ENCODE measurements at regions not wholly inside any gene's neighbourhood (a gene's known extent, or its start where the extent isn't known, plus 50 kb on each side); places are given as distances from the start of the nearest gene placed in this dataset.
"Not testable (repeated sequence)": the region's sequence is repeated elsewhere in the genome, so short reads cannot be mapped to it uniquely, and the experiment has no call there.

DNA sequence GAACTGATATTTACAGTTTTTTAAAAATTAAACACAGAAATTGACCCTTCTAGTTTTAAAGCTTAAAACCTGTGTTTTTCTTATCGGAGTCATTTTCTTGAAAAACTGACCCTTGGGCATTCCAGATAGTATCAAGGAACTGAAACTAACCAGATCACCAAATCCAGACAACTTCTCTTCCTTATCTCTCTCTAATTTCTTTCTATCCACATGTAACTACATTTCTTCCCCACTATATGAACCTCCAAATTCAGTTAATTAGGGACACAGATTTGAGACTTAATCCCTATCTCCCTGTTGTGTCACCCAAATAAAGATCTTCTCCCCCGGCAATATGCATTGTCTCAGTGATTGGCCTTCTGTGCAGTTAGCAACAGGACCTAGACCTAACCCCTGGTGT, 1643.0 kb upstream of the CDH6 start:
- DNase-seq, result no peak

DNA sequence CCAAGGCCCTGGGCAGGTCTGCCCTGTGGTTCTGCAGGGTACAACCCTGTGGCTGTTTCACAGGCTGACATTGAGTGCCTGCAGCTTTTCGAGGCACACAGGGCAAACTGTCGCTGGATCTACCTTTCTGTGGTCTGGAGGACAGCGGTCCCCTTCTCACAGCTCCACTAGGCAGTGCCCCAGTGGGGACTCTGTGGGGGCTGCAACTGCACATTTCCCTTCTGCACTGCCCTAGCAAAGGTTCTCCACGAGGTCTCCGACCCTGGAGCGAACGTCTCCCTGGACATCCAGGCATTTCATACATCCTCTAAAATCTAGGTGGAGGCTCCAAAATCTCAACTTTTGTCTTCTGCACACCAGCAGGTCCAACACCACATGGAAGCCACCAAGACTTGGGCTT, 1645.2 kb upstream of the CDH6 start:
- no peak for DNase-seq

DNA sequence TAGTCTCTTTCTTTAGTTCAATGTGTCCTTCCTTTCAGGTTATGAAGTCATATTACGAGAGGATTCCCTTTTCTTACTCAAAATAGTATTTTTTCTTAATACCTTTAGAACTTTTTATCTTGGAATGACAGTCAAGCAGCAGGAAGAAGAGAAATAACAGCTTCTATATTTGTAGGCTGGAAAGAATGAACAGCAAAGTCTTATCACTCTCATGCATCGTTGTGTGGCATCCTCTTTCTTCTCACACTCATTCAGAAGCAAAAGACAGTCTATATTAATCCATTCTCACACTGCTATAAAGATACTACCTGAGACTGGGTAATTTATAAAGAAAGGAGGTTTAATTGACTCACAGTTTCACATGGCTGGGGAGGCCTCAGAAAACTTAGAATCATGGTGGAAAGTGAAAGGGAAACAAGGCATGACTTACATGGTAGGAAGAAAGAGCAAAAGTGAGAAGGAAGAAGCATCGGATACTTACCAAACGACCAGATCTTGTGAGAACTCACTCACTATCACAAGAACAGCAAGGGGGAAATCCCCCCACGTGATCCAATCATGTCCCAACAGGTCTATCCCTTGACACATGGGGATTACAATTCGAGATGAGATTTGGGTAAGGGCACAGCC, 1646.1 kb upstream of the CDH6 start:
- DNase-seq, result no peak

- DNase-seq, result no peak
These were observed 1650.0 kb upstream of the CDH6 start for GRCh38 chr5:29543501-29543900.

DNA sequence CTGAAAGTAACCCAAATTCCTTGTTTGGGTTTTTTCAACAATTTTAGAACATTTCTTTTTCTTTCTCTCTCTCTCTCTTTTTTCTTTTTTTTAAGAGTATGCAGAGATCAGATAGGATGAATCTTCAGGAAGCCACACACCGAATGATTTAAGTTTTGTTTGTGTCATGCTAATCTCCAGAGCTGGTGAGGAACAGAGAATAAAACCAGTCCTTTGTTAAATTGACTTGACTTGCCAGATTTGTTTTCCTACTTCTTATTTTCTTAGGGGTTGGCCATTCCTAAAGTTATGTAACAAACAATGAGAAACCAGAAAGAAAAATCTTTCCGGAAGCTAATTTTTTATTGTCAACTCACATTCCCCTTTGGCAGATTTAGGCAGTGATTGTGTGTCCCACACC, 1669.3 kb upstream of the CDH6 start:
- DNase-seq, result no peak

DNA sequence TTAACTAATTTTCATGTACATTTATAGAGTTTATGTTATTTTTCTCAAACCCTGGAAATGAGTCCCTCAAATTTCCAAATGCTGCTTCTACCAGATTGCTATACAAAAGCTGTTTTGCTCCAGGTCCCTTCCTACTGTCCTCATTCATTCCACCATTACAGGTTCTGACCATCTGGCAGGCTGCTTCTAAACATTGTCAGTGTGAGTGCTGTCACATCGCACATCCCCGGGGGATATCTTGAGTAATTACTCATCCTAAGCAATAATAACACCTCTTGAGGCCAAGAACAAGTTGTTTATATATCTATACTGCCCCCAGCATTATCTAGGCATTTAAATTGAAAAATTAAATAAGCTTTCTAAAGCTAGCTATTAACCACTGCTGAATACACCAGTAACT, 1675.3 kb upstream of the CDH6 start:
- DNase-seq, result no peak

DNA sequence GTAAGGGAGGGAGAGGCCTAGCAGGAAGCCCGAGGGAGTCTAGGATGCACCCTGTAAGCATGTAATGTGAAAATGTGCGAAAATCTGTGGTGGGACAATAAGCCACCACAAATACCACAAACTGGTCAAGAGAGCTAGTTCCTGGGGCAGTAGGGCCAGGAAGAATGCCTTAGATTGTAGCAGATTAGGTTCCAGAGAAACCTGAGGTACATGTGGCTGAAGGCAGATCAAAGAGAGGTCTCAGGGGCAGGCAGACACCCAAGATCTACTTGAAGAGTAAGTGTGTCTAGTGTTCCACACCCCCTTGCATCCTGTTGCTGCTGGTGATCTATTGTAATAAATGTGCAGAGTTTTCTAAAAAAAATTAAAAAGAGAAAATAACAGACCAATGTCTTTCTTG, 1677.3 kb upstream of the CDH6 start:
- DNase-seq, result no peak

- DNase-seq, result no peak
These were observed 1685.4 kb upstream of the CDH6 start for GRCh38 chr5:29508131-29508530.

DNA sequence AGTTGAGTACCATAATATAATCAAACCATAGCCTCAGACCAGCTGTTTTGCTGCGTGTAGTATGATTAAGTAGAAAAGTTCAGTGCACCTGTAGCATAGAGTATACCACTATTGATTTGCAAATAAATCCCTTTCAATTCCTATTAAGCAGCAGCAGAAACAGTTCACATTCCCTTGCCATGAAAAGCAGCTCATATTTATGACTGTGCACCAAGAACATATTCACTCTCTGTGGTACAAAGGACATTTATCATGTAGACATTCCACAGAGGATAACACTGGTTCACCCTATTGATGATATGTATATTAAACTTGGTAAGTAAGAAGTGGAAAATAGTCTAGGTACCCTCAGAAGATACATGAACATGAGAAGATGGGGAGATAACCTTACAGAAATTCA, 1689.1 kb upstream of the CDH6 start:
- no peak for DNase-seq

GRCh38 chr5:29498860-29499259, 1694.6 kb upstream of the CDH6 start:
- no peak for DNase-seq

DNA sequence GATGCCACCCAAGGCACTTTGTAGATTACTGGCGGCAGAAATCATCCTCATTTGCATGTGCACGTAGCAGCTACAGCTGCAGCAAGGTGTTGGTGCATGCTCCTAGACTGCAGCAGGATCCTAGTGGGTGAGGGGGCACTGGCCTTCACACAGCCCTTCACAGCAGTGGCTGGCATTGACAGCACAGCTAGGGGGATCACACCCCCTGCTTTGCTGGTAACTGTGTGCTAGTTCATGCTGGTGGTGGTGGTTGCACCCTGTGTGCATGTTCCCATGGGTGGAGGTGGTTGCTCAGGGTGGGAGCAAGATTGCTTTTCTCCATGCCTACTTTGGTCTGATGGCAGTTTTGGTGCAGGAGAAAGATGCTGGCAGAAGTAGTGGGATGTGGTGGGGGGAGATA, 1695.1 kb upstream of the CDH6 start:
- no peak for DNase-seq

GRCh38 chr5:29485333-29485732, 1708.2 kb upstream of the CDH6 start:
- no peak for DNase-seq

DNA sequence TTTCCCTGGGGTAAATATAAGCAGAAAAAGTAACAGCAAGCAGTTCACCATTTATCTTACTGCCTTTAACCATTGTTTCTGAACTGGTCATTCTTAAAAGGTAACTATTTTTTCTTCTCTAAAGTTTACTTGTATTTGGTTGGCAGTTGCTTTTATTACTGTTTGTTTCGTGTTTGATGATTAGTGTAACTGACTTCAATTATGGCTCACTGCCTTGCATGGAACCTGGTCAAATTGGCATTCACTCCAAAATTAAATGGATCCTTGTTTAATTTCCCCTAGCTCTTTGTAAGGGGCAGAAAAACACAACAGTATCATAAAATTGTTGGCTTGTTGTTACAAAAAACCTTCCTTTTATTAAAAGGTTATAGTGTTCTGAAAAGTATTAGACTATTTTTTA, 1723.9 kb upstream of the CDH6 start:
- no peak for DNase-seq

- no peak for DNase-seq
These were observed 1731.2 kb upstream of the CDH6 start for GRCh38 chr5:29462241-29462640.

- DNase-seq, result no peak
These were observed 1732.4 kb upstream of the CDH6 start for GRCh38 chr5:29460971-29461559.

- not testable (repeated sequence) for DNase-seq
These were observed 1742.5 kb upstream of the CDH6 start for GRCh38 chr5:29451004-29451403.

DNA sequence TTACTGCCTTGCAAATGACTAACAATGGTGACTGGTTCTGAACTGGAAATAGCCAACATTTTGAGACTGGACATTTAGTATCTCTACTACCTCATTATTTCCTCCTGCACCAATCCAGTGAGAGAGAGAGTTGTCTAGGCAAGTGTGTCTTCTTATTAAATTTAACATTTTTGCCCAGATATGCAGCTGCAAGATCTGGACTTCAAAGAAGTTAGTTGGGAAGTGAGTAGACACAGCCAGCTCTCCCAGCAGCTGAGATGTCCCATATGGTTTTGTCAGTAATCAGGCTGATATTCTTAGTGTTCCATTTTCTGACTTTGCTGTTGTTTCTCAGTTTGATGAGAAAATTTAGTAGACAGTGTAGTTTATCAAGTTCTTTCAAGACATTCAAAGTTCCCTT, 1778.8 kb upstream of the CDH6 start:
- no peak for DNase-seq

- no peak for DNase-seq
These were observed 1780.5 kb upstream of the CDH6 start for GRCh38 chr5:29412979-29413378.

DNA sequence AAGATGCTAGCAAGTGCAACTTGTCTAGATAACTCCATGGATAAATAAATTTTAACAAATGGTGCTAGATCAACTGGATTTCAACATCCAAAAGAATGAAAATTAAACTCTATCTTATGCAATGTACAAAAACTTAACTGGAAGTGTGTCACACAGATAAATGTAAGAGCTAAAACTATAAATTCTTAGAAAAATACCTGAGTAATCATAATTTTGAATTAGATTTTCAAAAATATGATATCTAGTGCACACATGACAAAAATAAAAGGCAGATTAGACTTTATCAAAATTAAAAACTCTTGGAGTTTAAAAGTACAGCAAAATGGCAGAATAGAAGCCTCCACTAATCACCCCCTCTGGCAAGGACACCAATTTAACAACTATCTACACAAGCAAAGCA, 1791.2 kb upstream of the CDH6 start:
- DNase-seq, result no peak

DNA sequence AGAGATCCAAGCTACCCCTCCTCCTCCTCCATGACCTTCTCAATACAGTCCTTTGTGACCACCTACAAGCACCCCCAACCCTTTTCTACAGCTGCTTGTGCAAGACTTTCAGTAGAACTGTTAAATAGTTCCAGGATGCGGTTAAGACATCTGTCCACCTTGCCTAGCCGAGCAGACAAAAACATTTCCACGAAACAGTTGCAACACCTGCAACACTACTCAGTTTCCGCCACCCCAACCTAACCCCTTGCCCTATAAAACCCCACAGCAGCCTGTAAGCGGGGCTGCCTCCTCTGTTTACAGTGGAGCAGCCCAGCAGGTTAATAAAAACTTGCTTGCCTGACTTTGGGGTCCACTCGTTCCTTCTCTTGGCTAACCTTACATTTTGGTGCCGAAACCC, 1803.5 kb upstream of the CDH6 start:
- DNase-seq, result no peak

DNA sequence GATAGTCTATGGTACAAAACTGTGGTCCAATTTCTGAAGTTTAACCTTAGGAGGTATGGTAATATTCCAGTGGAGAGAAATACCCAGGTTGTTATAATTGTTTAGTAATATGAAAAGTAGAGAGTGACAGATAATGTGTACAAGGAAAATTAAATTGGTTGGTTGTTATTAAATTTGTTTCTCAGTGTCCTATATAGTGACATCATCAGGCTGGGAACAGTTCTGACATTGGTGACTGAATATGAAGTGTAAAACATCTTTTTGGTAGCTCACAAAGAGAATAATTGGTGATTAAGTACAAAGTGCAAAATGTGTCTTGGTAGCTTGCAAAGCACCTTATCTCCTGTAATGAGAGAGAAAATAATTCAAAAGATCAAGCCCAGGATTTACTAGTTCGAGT, 1806.1 kb upstream of the CDH6 start:
- no peak for DNase-seq

- DNase-seq, result no peak
These were observed 1810.7 kb upstream of the CDH6 start for GRCh38 chr5:29382780-29383179.

- no peak for DNase-seq
These were observed 1813.5 kb upstream of the CDH6 start for GRCh38 chr5:29380029-29380428.

DNA sequence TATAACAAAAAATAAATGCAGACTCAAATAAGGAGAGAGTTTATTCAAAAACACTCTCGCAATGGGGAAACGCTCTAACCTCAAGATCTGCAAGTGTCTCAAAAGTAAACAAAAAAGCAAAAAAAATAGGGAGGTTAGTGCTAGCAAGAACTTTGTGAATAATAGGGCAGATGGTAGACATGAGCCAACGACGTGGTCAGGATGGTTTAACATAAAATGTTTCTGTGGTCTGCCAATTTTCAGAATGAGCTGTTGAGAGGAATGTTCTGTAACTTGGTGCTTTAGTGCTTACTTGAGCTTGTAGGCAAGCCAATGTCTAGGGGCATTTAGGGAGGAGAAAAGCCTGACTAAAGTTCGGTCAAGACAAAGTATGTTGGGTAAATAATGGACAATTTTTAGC, 1813.9 kb upstream of the CDH6 start:
- no peak for DNase-seq

- DNase-seq, result no peak
These were observed 1815.4 kb upstream of the CDH6 start for GRCh38 chr5:29378104-29378503.
